Eye (tissue), 1 donor: ENCODE measurements at regions not wholly inside any gene's neighbourhood (a gene's known extent, or its start where the extent isn't known, plus 50 kb on each side); places are given as distances from the start of the nearest gene placed in this dataset.
"Not testable (repeated sequence)": the region's sequence is repeated elsewhere in the genome, so short reads cannot be mapped to it uniquely, and the experiment has no call there.

Source experiments
- DNase-seq: peaks from one replicate; pipeline ENCODE4 v3.0.0-alpha.2; 2015

- no peak for DNase-seq
Measured at GRCh38 chr13:98075048-98075447, 67.8 kb upstream of the FARP1 start.

GRCh38 chr13:98076309-98076708 is 66.6 kb upstream of the FARP1 start:
- not testable (repeated sequence) for DNase-seq

- no peak for DNase-seq
Measured at GRCh38 chr13:98080280-98080679, 62.6 kb upstream of the FARP1 start.

GRCh38 chr13:98083507-98083906 is 59.4 kb upstream of the FARP1 start:
- DNase-seq: peak; percentile 38

GRCh38 chr13:98083936-98084335 is 59.0 kb upstream of the FARP1 start:
- no peak for DNase-seq

- no peak for DNase-seq
Measured at GRCh38 chr13:98089246-98089645, 53.6 kb upstream of the FARP1 start.

GRCh38 chr13:98092888-98093287 is 50.0 kb upstream of the FARP1 start:
- DNase-seq: no peak
